Endothelial cell of umbilical vein (primary cell): ENCODE measurements at regions not wholly inside any gene's neighbourhood (a gene's known extent, or its start where the extent isn't known, plus 50 kb on each side); places are given as distances from the start of the nearest gene placed in this dataset.

Experiments
- BruUV-seq: library from RNA; stranded (reverse); fragments of 400-500 nt; replicated peaks from 2 replicates; lab custom pipeline; 2021; lab: Mats Ljungman, UMichigan
- CTCF ChIA-PET: fragments of 300-600, 350-600 bp; sonication (Branson Sonifier 250); formaldehyde crosslinking; loops from one replicate; lab custom pipeline; 2021; ENCODE audit warnings: antibody characterized with exemption, inconsistent platforms; lab: Charles Lee
- POLR2A ChIA-PET: fragments of 300-600, 350-600 bp; sonication (Branson Sonifier 250); formaldehyde crosslinking; loops from one replicate; lab custom pipeline; 2021; ENCODE audit warnings: antibody characterized with exemption, inconsistent platforms; lab: Charles Lee
- DNase-seq: peaks from one replicate; pipeline ENCODE4 v3.0.0-alpha.2; 2011; ENCODE audit warnings: low read depth, low spot score
- FAIRE-seq: peaks from 2 replicates; lab custom pipeline; 2011; peaks lifted over from hg19 to GRCh38; lab: Jason Lieb, UNC
- H2AFZ ChIP-seq: 2 replicates; pipeline ENCODE4 v1.6.0; 2012; ENCODE audit warnings: low read depth, low read length, control low read depth, inconsistent platforms
- H3K27ac ChIP-seq: 2 replicates; pipeline ENCODE4 v1.5.1; 2011; ENCODE audit warnings: low read depth, mild to moderate bottlenecking, control low read depth, low read length, moderate library complexity; ENCODE audit not compliant: insufficient read depth
- H3K27me3 ChIP-seq, 2 experiments: 2 replicates each; pipeline versions ENCODE4 v1.6.0 to v1.6.1; 2011; ENCODE audit warnings: low read length in 2 of 2, mixed read lengths in 1 of 2; ENCODE audit not compliant: control insufficient read depth in 2 of 2, insufficient read depth in 2 of 2
- H3K36me3 ChIP-seq, 2 experiments: 2 replicates in 1 of 2; 3 replicates in 1 of 2; pipeline ENCODE4 v1.5.1; 2011; ENCODE audit warnings: low read length in 2 of 2, mild to moderate bottlenecking in 1 of 2, moderate library complexity in 1 of 2; ENCODE audit not compliant: control insufficient read depth in 2 of 2, insufficient read depth in 2 of 2; ENCODE audit errors: extremely low read depth in 1 of 2
- H3K4me1 ChIP-seq: 3 replicates; pipeline ENCODE4 v1.5.1; 2011; ENCODE audit warnings: mild to moderate bottlenecking, low read length; ENCODE audit not compliant: control insufficient read depth, insufficient read depth; ENCODE audit errors: extremely low read depth
- H3K4me2 ChIP-seq: 2 replicates; pipeline ENCODE4 v1.6.1; 2011; ENCODE audit warnings: low read length, control low read depth, mixed read lengths; ENCODE audit not compliant: insufficient read depth
- H3K4me3 ChIP-seq, 3 experiments: fragments of 200-600 bp in 1 of 3; sonication (generic), shearing (Covaris generic) in 1 of 3; replicated peaks in 1 of 3; 2 replicates each; pipeline ENCODE4 v1.5.1; 2011 to 2016; ENCODE audit warnings: control low read depth in 3 of 3, low read length in 3 of 3, mild to moderate bottlenecking in 2 of 3, inconsistent platforms in 1 of 3, low read depth in 1 of 3, moderate library complexity in 1 of 3; ENCODE audit not compliant: insufficient read depth in 1 of 3
- H3K79me2 ChIP-seq: 2 replicates; pipeline ENCODE4 v1.6.0; 2012; ENCODE audit warnings: low read length, inconsistent platforms; ENCODE audit not compliant: control insufficient read depth, insufficient read depth
- H3K9ac ChIP-seq: replicated peaks from 2 replicates; pipeline ENCODE3; 2011; ENCODE audit warnings: low read length, control low read depth; ENCODE audit not compliant: insufficient read depth; ENCODE audit errors: extremely low read depth
- H3K9me1 ChIP-seq: replicated peaks from 3 replicates; pipeline ENCODE4 v1.6.0; 2011; ENCODE audit warnings: mild to moderate bottlenecking, low read length; ENCODE audit not compliant: control insufficient read depth, insufficient read depth; ENCODE audit errors: extremely low read depth
- H3K9me3 ChIP-seq: replicated peaks from 2 replicates; pipeline ENCODE4 v1.5.1; 2012; ENCODE audit warnings: low read length, inconsistent platforms; ENCODE audit not compliant: control insufficient read depth, insufficient read depth
- H4K20me1 ChIP-seq: replicated peaks from 2 replicates; pipeline ENCODE3; 2011; ENCODE audit warnings: mild to moderate bottlenecking, low read length; ENCODE audit not compliant: control insufficient read depth, insufficient read depth; ENCODE audit errors: extremely low read depth
- CTCF ChIP-seq, 2 donors: IDR thresholded peaks; 1 replicate in 1 of 2; 2 replicates in 1 of 2; pipeline ENCODE4 v1.5.1; 2011; ENCODE audit warnings: low read length in 2 of 2, mild to moderate bottlenecking in 2 of 2, moderate library complexity in 2 of 2, control low read depth in 1 of 2, inconsistent platforms in 1 of 2, low read depth in 1 of 2; ENCODE audit not compliant: insufficient read depth in 1 of 2; ENCODE audit errors: extremely low read depth in 1 of 2
- EZH2 ChIP-seq: IDR thresholded peaks from 2 replicates; pipeline ENCODE4 v1.6.1; 2012; ENCODE audit warnings: borderline replicate concordance, low read depth, mild to moderate bottlenecking, moderate library complexity, low read length, inconsistent platforms; ENCODE audit not compliant: severe bottlenecking
- FOS ChIP-seq: IDR thresholded peaks from 2 replicates; pipeline ENCODE4 v1.6.1; 2011; ENCODE audit warnings: mild to moderate bottlenecking, low read length, moderate library complexity, borderline replicate concordance; ENCODE audit not compliant: insufficient read depth
- GATA2 ChIP-seq: IDR thresholded peaks from 2 replicates; pipeline ENCODE4 v1.7.0; 2011; ENCODE audit warnings: low read depth, mild to moderate bottlenecking, moderate library complexity, mixed read lengths, low read length; ENCODE audit not compliant: insufficient read length, insufficient read depth
- JUN ChIP-seq: IDR thresholded peaks from 2 replicates; pipeline ENCODE4 v1.6.1; 2011; ENCODE audit warnings: borderline replicate concordance, low read depth; ENCODE audit not compliant: insufficient read length, insufficient read depth
- MYC ChIP-seq: IDR thresholded peaks from one replicate; pipeline ENCODE4 v1.6.1; 2011; ENCODE audit warnings: mild to moderate bottlenecking, low read depth, low read length
- POLR2A ChIP-seq: IDR thresholded peaks from 2 replicates; pipeline ENCODE4 v1.6.1; 2012; ENCODE audit warnings: low read depth, mild to moderate bottlenecking, control low read depth, low read length
- POLR2AphosphoS5 ChIP-seq: IDR thresholded peaks from 2 replicates; pipeline ENCODE4 v1.6.1; 2012; ENCODE audit warnings: low read depth, mild to moderate bottlenecking, control low read depth, low read length, moderate library complexity; ENCODE audit not compliant: insufficient read depth
- dilution Hi-C: fragments of 300-500 bp; cut with MboI; formaldehyde crosslinking; loops from one replicate; pipeline ENCODE4 v1.15.0; 2019; ENCODE audit warnings: low sequenced_read_pairs; ENCODE audit not compliant: extremely low pct_ligation_motif_present
- intact Hi-C: fragments of 100-400 bp; cut with micrococcal nuclease; formaldehyde crosslinking; loops from one replicate; pipeline ENCODE4 v1.10.0; 2022
- TF ChIP-seq, protein P1 (sequence below): IDR thresholded peaks from 2 replicates; pipeline ENCODE4 v1.6.1; 2011; ENCODE audit not compliant: insufficient read depth, insufficient read length

DNA sequence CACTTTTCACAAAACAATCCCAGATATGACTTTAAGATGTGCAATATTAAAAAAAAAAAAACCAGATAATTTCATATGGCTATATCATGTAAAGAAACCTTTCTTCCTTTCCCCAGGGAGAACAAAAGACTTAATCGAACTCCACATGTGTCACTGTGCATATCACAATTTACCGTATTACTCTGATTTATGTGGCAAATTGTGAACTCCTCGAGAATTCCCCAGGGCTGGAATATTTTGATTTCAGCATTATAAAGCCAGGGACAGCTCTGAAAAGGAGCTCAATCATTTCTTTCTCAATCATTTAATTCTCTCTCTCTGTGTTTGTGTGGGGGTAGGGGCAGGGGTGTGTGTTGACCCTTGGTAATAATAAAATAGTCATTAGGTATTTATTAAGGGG, 165.8 kb downstream of the TDRD15 start:
- H4K20me1 ChIP-seq: no peaks in the 10 kb centered on the region
- no peak for TF ChIP-seq POLR2AphosphoS5
- no peak for TF ChIP-seq CTCF (IDR thresholded peaks at IDR 0.05; ENCODE audit: extremely low read depth in 1 of 2, insufficient read depth in 1 of 2, low read depth in 1 of 2, low read length in 2 of 2)
- TF ChIP-seq FOS: no peak
- TF ChIP-seq, protein P1, sequence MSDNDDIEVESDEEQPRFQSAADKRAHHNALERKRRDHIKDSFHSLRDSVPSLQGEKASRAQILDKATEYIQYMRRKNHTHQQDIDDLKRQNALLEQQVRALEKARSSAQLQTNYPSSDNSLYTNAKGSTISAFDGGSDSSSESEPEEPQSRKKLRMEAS: no peak
- no peak for TF ChIP-seq EZH2
- no peak for TF ChIP-seq MYC
- TF ChIP-seq JUN: no peak
- no peak for TF ChIP-seq POLR2A
- TF ChIP-seq GATA2: no peak
- no peaks in the 10 kb centered on the region for H3K4me1 ChIP-seq
- dilution Hi-C loops (no loop called here), intact Hi-C loops (no loop called here)
- POLR2A ChIA-PET: no interaction called here
- no peaks in the 10 kb centered on the region for H3K79me2 ChIP-seq
- no TSS peak for BruUV-seq
- no peak overlapping the region for H2AFZ ChIP-seq
- CTCF ChIA-PET: no interaction called here
- no peak overlapping the region for H3K27ac ChIP-seq
- no peaks in the 10 kb centered on the region for H3K36me3 ChIP-seq
- no peaks in the 10 kb centered on the region for H3K9me1 ChIP-seq
- no peak overlapping the region for H3K4me2 ChIP-seq
- no peaks in the 10 kb centered on the region for H3K27me3 ChIP-seq
- H3K9me3 ChIP-seq: no peaks in the 10 kb centered on the region
- no peak overlapping the region for H3K9ac ChIP-seq
- no peak for DNase-seq
- FAIRE-seq: no peak
- H3K4me3 ChIP-seq: no peak overlapping the region
